ENCODE measurements at regions not wholly inside any gene's neighbourhood (a gene's known extent, or its start where the extent isn't known, plus 50 kb on each side); places are given as distances from the start of the nearest gene placed in this dataset.

- peak in 1 of 7 donors; percentile 6 for DNase-seq
- Histone ChIP-seq H3K36me3 (replicated peaks in 1 of 2) (no peaks in the 10 kb centered on the region), H3K27me3 (no peaks in the 10 kb centered on the region), H3K4me1 (replicated peaks in 1 of 2) (no peaks in the 10 kb centered on the region), H3K27ac (no peak overlapping the region), H3K9me3 (replicated peaks in 1 of 3) (no peaks in the 10 kb centered on the region), H3K4me3 (no peak overlapping the region)
- WGBS, 4 donors, result 81 to 91% (median 87%) methylated on average over 1 of the region's 1 CpG
- TF ChIP-seq CTCF (IDR thresholded peaks at IDR 0.05) (no peak), POLR2A (IDR thresholded peaks at IDR 0.05) (no peak)
- intact Hi-C loops (cut with DNase I), result no loop called here
These were observed 65.9 kb upstream of the AMZ2 start for GRCh38 chr17:68182011-68182306.

GRCh38 chr17:68182940-68183551, 64.8 kb upstream of the AMZ2 start:
- DNase-seq, result no peak
- WGBS, 4 donors, result 74 to 86% (median 81%) methylated on average over 12 of the region's 12 CpGs

GRCh38 chr17:68184141-68184571, 63.7 kb upstream of the AMZ2 start:
- Histone ChIP-seq H3K4me3 (no peak overlapping the region), H3K36me3 (replicated peaks in 1 of 2) (no peaks in the 10 kb centered on the region), H3K27me3 (no peaks in the 10 kb centered on the region), H3K27ac (no peak overlapping the region), H3K4me1 (replicated peaks in 1 of 2) (no peaks in the 10 kb centered on the region), H3K9me3 (replicated peaks in 1 of 3) (no peaks in the 10 kb centered on the region)
- TF ChIP-seq POLR2A (IDR thresholded peaks at IDR 0.05) (no peak), CTCF (IDR thresholded peaks at IDR 0.05) (no peak)
- DNase-seq, result no peak
- intact Hi-C loops (cut with DNase I), result no loop called here
- WGBS, 4 donors, result 83 to 93% (median 85%) methylated on average over 9 to 10 of the region's 10 CpGs

More at GRCh38 chr17:68182940-68183551, 64.8 kb upstream of the AMZ2 start:
- TF ChIP-seq POLR2A (IDR thresholded peaks at IDR 0.05) (no peak), CTCF (IDR thresholded peaks at IDR 0.05) (no peak)
- intact Hi-C loops (cut with DNase I), result no loop called here
- Histone ChIP-seq H3K27me3 (no peaks in the 10 kb centered on the region), H3K9me3 (replicated peaks in 1 of 3) (no peaks in the 10 kb centered on the region), H3K4me1 (replicated peaks in 1 of 2) (no peaks in the 10 kb centered on the region), H3K27ac (no peak overlapping the region), H3K36me3 (replicated peaks in 1 of 2) (no peaks in the 10 kb centered on the region), H3K4me3 (no peak overlapping the region)

- Histone ChIP-seq H3K9me3 (replicated peaks in 1 of 3) (no peaks in the 10 kb centered on the region), H3K4me1 (replicated peaks in 1 of 2) (no peaks in the 10 kb centered on the region), H3K36me3 (replicated peaks in 1 of 2) (no peaks in the 10 kb centered on the region), H3K27ac (no peak overlapping the region), H3K4me3 (no peak overlapping the region), H3K27me3 (no peaks in the 10 kb centered on the region)
- WGBS, 4 donors, result 84 to 93% (median 90%) methylated on average over 4 of the region's 4 CpGs
- peak in 1 of 7 donors; percentile 35 for DNase-seq
- TF ChIP-seq POLR2A (IDR thresholded peaks at IDR 0.05) (no peak), CTCF (IDR thresholded peaks at IDR 0.05) (no peak)
- intact Hi-C loops (cut with DNase I), result no loop called here
These were observed 62.9 kb upstream of the AMZ2 start for GRCh38 chr17:68184816-68185436.

Data from adrenal gland (tissue), 9 donors.